Thyroid gland (tissue), 4 donors: ENCODE measurements at regions not wholly inside any gene's neighbourhood (a gene's known extent, or its start where the extent isn't known, plus 50 kb on each side); places are given as distances from the start of the nearest gene placed in this dataset.

Experiments
- DNase-seq, 2 donors: peaks; one replicate each; pipeline ENCODE4 v3.0.0-alpha.2; 2019
- H3K27ac ChIP-seq, 3 donors: fragments of 200-600 bp; sonication (generic); 1 replicate in 2 of 3; 2 replicates in 1 of 3; pipeline ENCODE4 v1.5.1; 2016 to 2019; ENCODE audit warnings: mild to moderate bottlenecking in 1 of 3, moderate library complexity in 1 of 3
- H3K27me3 ChIP-seq: fragments of 200-600 bp; sonication (generic); one replicate; pipeline ENCODE4 v1.5.1; 2019
- H3K36me3 ChIP-seq, 2 donors: fragments of 200-600 bp; sonication (generic); one replicate each; pipeline ENCODE4 v1.5.1; 2016 to 2019
- H3K4me1 ChIP-seq, 2 donors: fragments of 200-600 bp; sonication (generic); one replicate each; pipeline ENCODE4 v1.5.1; 2017 to 2019
- H3K4me3 ChIP-seq, 3 donors: fragments of 200-600 bp; sonication (generic); replicated peaks in 1 of 3; 1 replicate in 2 of 3; 2 replicates in 1 of 3; pipeline ENCODE4 v1.5.1; 2016; ENCODE audit warnings: mild to moderate bottlenecking in 1 of 3
- H3K9me3 ChIP-seq: fragments of 200-600 bp; sonication (generic); one replicate; pipeline ENCODE4 v1.5.1; 2017
- POLR2A ChIP-seq, 2 donors: fragments of 450-650 bp; IDR thresholded peaks; one replicate each; pipeline ENCODE4 v1.6.1; 2017; ENCODE audit warnings: antibody characterized with exemption in 2 of 2, mild to moderate bottlenecking in 2 of 2, moderate library complexity in 1 of 2
- WGBS, 2 donors: methylation state at CpG; one replicate each; pipeline ENCODE4 v1.1.5; 2017; 5-methylcytosine and 5-hydroxymethylcytosine counted together
- intact Hi-C: fragments of 100-400 bp; cut with DNase I; formaldehyde crosslinking; loops from one replicate; pipeline ENCODE4 v1.15.1; 2023
- TF ChIP-seq, protein P1 (sequence below), 6 experiments: fragments of 200-600 bp in 3 of 6; fragments of 450-650 bp in 3 of 6; sonication (generic) in 3 of 6; IDR thresholded peaks; one replicate each; pipeline ENCODE4 v1.5.1; 2016 to 2019; ENCODE audit warnings: antibody characterized with exemption in 6 of 6, mild to moderate bottlenecking in 2 of 6, inconsistent platforms in 1 of 6, moderate library complexity in 1 of 6

DNA sequence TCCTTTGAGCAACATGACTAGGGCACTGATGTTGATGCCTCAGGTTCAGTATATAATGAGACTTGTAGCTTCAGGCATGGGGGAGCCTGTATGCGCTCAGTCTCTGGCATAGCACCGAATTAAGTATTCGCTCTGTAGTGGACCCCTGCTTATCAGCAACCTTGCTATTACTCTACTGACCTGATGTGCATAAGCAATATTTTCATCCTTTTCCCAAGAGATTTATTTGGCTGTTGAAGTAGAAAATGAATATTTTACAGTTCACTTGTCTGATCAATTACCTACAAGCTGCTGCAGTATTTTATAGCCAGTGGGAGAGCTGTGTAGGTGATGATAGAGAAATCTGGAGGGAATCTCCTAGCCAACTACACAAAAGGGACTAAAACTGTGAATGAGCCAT is 781.6 kb upstream of the PHF14 start:
- H3K36me3 ChIP-seq: no peaks in the 10 kb centered on the region
- no peaks in the 10 kb centered on the region for H3K9me3 ChIP-seq
- intact Hi-C loops: no loop called here
- no peaks in the 10 kb centered on the region for H3K27me3 ChIP-seq
- no peaks in the 10 kb centered on the region for H3K4me1 ChIP-seq
- TF ChIP-seq, protein P1, sequence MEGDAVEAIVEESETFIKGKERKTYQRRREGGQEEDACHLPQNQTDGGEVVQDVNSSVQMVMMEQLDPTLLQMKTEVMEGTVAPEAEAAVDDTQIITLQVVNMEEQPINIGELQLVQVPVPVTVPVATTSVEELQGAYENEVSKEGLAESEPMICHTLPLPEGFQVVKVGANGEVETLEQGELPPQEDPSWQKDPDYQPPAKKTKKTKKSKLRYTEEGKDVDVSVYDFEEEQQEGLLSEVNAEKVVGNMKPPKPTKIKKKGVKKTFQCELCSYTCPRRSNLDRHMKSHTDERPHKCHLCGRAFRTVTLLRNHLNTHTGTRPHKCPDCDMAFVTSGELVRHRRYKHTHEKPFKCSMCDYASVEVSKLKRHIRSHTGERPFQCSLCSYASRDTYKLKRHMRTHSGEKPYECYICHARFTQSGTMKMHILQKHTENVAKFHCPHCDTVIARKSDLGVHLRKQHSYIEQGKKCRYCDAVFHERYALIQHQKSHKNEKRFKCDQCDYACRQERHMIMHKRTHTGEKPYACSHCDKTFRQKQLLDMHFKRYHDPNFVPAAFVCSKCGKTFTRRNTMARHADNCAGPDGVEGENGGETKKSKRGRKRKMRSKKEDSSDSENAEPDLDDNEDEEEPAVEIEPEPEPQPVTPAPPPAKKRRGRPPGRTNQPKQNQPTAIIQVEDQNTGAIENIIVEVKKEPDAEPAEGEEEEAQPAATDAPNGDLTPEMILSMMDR (IDR thresholded peaks at IDR 0.05): no peak
- no peak for TF ChIP-seq POLR2A (IDR thresholded peaks at IDR 0.05)
- no peak for DNase-seq
- no peak overlapping the region for H3K4me3 ChIP-seq
- no peak overlapping the region for H3K27ac ChIP-seq
- 90 to 92% methylated on average over 3 of the region's 3 CpGs for WGBS, 2 donors

DNA sequence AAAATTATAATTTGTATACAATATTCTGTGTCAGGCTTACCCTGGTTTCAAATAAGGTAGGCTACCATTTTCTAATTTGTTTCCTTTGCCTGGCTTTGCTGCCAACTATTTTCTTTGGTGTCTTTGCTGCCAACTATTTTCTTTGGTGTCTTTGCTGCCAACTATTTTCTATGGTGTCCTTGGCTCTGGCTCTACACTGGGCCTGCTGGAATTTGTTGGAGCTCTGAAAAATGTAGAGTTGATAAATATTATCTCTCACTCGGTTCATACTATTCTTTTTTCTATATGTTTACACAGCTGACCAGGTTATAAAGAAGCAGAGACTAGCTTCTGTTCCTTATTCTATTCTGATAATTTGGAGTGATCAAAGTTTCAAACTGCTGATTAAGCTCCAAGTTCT is 768.0 kb upstream of the PHF14 start:
- intact Hi-C loops: no loop called here

DNA sequence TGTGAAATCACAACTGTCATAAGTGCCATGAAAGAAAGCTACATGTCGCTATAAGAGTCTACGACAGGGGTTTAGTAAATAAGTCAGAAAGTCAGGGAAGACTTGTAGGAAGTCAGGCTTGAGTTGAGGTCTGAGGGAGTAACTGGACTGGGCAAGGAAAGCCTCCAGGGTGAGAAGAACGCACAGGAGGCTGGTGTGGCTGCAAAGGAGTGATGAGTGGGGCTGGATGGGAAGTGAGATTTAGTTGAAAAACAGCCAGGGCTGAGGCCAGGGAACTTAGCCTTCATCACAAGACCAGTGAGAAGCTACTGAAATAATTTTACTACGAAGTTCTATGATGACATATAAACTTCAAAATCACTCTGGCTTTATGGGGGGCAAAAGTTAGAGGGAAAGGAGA is 763.7 kb upstream of the PHF14 start:
- intact Hi-C loops: no loop called here

More for the DNA sequence above, 768.0 kb upstream of the PHF14 start:
- H3K9me3 ChIP-seq: no peaks in the 10 kb centered on the region
- no peak for DNase-seq
- H3K27me3 ChIP-seq: no peaks in the 10 kb centered on the region
- H3K27ac ChIP-seq: no peak overlapping the region
- WGBS, 2 donors: 48 to 70% methylated on average over 1 of the region's 1 CpG
- no peak for TF ChIP-seq POLR2A (IDR thresholded peaks at IDR 0.05)
- TF ChIP-seq, protein P1 (IDR thresholded peaks at IDR 0.05): no peak
- no peak overlapping the region for H3K4me3 ChIP-seq
- H3K4me1 ChIP-seq: no peaks in the 10 kb centered on the region
- H3K36me3 ChIP-seq: no peaks in the 10 kb centered on the region

DNA sequence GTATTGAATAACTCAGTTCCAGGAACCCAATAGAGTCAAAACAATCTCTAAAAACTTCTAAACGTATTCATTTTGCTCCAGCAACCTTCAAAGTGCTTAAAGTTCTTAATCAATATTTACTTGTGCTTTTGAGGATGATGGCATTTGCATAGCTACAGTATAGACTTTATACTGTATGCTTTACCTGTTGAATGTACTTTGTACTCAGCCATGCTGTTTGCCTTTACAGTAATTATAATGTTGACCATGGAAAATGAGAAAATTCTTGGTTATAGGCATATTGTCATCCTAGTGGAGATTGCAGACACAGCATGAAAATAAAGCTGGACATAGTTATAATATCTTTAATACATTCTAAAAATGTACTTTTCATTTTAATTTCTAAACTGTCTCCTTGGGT is 762.7 kb upstream of the PHF14 start:
- no peak overlapping the region for H3K4me3 ChIP-seq
- 80 to 83% methylated on average over 1 of the region's 1 CpG for WGBS, 2 donors
- no peak for DNase-seq
- H3K9me3 ChIP-seq: no peaks in the 10 kb centered on the region
- intact Hi-C loops: no loop called here
- H3K27me3 ChIP-seq: no peaks in the 10 kb centered on the region
- TF ChIP-seq, protein P1 (IDR thresholded peaks at IDR 0.05): no peak
- no peak for TF ChIP-seq POLR2A (IDR thresholded peaks at IDR 0.05)
- no peaks in the 10 kb centered on the region for H3K36me3 ChIP-seq
- no peak overlapping the region for H3K27ac ChIP-seq
- H3K4me1 ChIP-seq: no peaks in the 10 kb centered on the region

More for the DNA sequence above, 763.7 kb upstream of the PHF14 start:
- no peaks in the 10 kb centered on the region for H3K4me1 ChIP-seq
- H3K27me3 ChIP-seq: no peaks in the 10 kb centered on the region
- H3K4me3 ChIP-seq: no peak overlapping the region
- no peak for TF ChIP-seq POLR2A (IDR thresholded peaks at IDR 0.05)
- TF ChIP-seq, protein P1 (IDR thresholded peaks at IDR 0.05): no peak
- no peak for DNase-seq
- H3K27ac ChIP-seq: no peak overlapping the region
- WGBS, 2 donors: 84 to 90% methylated on average over 4 of the region's 4 CpGs
- H3K36me3 ChIP-seq: no peaks in the 10 kb centered on the region
- no peaks in the 10 kb centered on the region for H3K9me3 ChIP-seq

DNA sequence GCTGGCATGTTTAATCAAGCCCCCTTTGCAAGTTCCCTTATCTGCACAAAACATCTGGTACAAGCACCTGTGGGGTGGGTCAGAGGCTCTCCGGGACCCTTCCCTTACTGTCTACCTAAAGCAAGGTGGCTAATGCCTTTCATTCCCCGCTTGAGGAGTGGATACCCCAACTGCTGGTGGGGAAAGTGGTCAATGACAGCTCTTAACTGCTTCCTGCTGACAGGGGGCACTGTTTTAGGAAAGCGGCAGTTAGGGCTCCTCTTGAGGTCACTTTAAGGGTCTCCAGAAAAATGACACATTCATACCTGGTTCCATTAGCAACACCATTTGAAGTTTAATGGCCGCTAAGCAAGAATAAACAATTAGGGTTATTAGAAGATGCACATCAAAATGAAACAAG is 761.8 kb upstream of the PHF14 start:
- no peaks in the 10 kb centered on the region for H3K36me3 ChIP-seq
- TF ChIP-seq, protein P1 (IDR thresholded peaks at IDR 0.05): no peak
- no peak for TF ChIP-seq POLR2A (IDR thresholded peaks at IDR 0.05)
- H3K9me3 ChIP-seq: no peaks in the 10 kb centered on the region
- DNase-seq: no peak
- no peaks in the 10 kb centered on the region for H3K4me1 ChIP-seq
- H3K27ac ChIP-seq: no peak overlapping the region
- H3K4me3 ChIP-seq: no peak overlapping the region
- intact Hi-C loops: no loop called here
- 88% methylated on average over 4 of the region's 4 CpGs for WGBS, 2 donors
- H3K27me3 ChIP-seq: no peaks in the 10 kb centered on the region
